Stimulated activated CD8-positive, alpha-beta memory T cell treated with anti-CD3 and anti-CD28 coated beads, Interleukin-2, amount 100 ng/mL, for 1 hour (primary cell): ENCODE measurements at regions not wholly inside any gene's neighbourhood (a gene's known extent, or its start where the extent isn't known, plus 50 kb on each side); places are given as distances from the start of the nearest gene placed in this dataset.
"Not testable (repeated sequence)": the region's sequence is repeated elsewhere in the genome, so short reads cannot be mapped to it uniquely, and the experiment has no call there.

Experiments used
- DNase-seq, 2 donors: peaks; one replicate each; pipeline ENCODE4 v3.0.0-alpha.2; 2020; ENCODE audit warnings: low read depth in 2 of 2

- no peak for DNase-seq
Measured at GRCh38 chr11:38446336-38446735, 1848.3 kb upstream of the RAG2 start.

- no peak for DNase-seq
Measured at GRCh38 chr11:38438091-38438490, 1840.1 kb upstream of the RAG2 start.

GRCh38 chr11:38425578-38425977 is 1827.5 kb upstream of the RAG2 start:
- no peak for DNase-seq

DNA sequence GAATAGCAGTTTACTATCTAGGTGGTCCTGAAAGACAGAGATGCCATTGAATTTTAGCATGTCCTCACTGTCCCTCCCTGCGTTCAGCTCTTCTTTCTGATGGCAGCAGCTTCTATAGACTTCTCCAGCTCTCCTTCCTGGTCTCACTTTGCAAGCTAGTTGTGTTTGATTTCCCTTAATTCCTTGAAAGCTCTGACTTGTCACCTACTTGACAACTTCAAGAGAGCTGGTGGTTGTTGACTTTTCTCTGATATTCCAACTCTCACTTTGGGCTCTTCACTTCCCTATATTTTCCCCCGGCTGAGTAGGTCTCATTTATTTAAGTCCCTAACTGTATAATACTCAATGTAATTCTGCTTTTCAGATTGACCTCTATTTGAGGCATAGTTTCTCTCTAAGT is 1825.0 kb upstream of the RAG2 start:
- no peak for DNase-seq

DNA sequence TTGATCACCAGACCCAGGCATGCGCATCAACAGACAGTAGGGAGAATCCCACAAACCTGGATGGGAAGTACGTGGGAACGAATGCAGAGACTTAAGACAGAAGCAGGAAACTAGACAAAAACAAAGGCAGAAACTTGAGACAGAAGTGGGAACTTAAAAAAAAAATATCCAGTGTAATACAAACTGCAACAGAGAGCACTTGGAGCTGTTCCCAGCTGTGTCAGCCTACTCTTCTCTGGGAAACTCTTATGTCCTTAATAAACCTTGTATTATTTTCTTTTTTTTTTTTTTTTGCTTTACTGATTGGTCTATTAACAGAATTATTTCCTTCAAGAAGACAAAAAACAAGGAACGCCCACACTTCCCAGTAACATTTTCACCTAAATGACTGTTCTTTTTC is 1818.1 kb upstream of the RAG2 start:
- DNase-seq = no peak

GRCh38 chr11:38411149-38411548 is 1813.1 kb upstream of the RAG2 start:
- no peak for DNase-seq

- no peak for DNase-seq
Measured at GRCh38 chr11:38402063-38402462, 1804.0 kb upstream of the RAG2 start.

- no peak for DNase-seq
Measured at GRCh38 chr11:38392176-38392575, 1794.1 kb upstream of the RAG2 start.

DNA sequence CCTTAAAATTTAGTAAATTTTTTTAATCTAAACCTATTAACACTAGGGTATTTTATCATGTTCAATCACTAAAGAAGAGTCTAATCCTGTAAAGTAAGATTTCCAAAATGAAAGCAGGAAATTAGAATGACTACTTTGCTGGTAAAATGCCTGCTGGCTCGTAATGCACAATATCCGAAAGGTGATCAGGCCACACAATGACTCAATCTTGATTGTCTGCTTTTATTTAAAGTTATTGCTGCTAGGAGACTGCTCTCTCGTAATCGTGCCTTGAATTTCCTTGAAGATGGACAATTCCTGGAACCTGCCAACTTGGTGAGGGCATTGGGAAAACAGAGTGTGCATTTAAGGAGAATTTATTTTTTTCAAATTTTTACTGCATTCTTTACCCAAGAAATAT is 1786.5 kb upstream of the RAG2 start:
- no peak for DNase-seq

- DNase-seq = no peak
Measured at GRCh38 chr11:38365274-38365673, 1767.2 kb upstream of the RAG2 start.

DNA sequence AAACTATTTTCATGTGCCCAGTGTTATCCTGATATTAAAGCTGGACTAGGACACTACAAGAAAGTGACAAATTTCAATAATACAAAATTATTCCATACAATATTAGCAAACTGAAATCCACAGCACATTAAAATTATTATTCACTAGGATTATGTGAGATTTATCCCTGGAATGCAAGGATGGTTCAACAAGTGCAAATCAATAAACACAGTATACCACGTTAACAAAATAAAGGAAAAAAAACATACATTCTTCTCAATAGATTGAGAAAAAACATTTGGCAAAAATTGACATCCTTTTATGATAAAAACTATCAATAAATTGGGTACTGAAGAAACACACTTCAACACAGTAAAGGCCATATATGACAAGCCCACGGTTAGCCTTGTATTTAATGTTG is 1758.2 kb upstream of the RAG2 start:
- no peak for DNase-seq

DNA sequence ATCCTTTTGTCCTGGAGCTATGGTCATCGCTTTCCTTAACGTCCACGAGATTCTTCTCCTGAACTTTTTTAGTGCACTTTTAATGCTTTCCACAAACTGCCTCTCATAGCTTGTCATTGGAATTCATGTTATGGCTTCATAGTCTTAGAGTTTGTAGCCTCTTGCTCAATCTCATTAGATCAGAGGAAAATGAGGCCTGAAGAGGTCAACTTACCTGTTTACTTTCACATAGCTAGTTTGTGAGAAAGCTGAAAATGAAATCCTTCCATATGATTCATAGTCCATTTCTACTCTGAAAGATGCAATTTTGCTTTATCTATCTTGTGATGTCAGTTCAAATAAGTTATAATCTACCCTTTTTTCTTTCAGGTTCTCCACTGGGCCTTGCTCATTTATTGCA is 1747.2 kb upstream of the RAG2 start:
- DNase-seq = no peak

DNA sequence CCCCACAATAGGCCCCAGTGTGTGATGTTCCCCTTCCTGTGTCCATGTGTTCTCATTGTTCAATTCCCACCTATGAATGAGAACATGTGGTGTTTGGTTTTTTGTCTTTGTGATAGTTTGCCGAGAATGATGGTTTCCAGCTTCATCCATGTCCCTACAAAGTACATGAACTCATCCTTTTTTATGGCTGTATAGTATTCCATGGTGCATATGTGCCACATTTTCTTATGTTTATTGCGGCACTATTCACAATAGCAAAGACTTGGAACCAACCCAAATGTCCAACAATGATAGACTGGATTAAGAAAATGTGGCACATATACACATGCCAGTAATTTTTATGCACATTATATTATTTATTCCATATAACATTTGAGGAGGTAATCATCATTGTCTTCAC is 1743.6 kb upstream of the RAG2 start:
- not testable (repeated sequence) for DNase-seq

- DNase-seq = no peak
Measured at GRCh38 chr11:38339835-38340440, 1741.9 kb upstream of the RAG2 start.

DNA sequence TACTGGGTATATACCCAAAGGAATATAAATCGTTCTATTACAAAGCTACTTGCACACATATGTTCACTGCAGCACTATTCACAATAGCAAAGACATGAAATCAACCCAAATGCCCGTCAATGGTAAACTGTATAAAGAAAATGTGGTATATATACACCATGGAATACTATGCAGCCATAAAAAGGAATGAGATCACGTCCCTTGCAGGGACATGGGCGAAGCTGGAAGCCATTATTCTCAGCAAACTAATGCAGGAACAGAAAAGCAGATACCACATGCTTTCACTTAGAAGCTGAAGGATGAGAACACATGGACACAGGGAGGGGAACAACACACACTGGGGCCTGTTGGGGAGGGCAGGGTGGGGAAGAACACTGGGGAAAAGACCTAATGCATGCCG is 1740.0 kb upstream of the RAG2 start:
- DNase-seq = not testable (repeated sequence)

GRCh38 chr11:38332046-38332445 is 1734.0 kb upstream of the RAG2 start:
- DNase-seq = no peak

DNA sequence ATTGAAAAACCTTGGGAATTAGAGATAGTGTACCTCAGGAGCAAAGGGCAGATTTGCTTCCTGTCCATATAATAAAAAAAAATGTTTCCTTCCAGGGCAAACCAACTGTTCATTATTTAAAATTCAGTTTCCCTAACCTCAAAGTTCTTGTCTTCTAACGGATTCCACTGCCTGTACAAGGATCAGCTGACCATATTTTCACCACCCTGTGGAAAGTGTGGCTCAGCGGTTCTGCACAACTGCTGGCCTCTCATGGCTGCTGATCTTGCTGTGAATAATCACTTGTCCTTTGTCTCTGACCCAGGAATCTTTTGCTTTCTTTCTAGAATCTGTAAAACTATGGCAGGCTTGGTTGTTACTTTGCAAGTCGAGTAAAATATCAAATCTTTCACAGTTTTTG is 1732.5 kb upstream of the RAG2 start:
- DNase-seq = no peak

- DNase-seq = no peak
Measured at GRCh38 chr11:38323961-38324761, 1726.1 kb upstream of the RAG2 start.

- DNase-seq = no peak
Measured at GRCh38 chr11:38315151-38315550, 1717.1 kb upstream of the RAG2 start.

DNA sequence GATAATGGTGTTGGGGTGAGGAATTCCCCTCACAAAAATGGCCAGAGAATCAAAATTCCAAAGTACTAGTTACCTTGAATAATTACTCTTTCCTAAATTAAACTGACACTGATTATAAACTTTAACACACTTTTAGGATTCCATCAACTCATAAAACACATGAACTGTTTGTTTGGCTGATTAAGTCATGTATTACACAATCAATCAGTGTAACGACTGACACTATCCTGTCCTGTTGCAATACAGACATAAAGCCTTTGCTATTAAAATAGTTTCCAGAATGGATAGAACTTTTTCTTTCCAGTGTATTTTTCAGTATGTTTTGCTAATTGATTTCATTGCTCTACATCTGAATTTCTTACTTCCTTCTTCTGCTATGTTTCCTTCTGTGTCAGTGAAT is 1709.4 kb upstream of the RAG2 start:
- no peak for DNase-seq

- no peak for DNase-seq
Measured at GRCh38 chr11:38305682-38306081, 1707.6 kb upstream of the RAG2 start.

- no peak for DNase-seq
Measured at GRCh38 chr11:38304926-38305325, 1706.9 kb upstream of the RAG2 start.

DNA sequence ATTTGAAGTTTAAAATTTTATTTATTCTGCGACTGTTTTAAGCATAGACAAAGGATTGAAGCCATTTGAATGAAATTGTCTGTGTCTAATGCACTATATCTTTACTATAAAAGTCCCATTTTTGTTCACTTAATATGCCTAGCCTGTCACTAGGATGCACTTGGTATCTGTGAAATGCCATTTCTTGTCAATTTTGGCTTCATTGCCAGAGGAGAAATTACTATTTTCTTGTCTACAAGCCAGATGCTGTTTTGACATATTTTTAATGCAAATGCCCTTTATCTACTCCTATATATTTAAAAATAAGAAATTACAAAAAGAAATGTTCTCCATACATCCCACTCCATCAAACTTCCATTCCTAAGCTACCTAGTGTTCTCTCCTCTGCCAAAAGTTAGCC is 1704.5 kb upstream of the RAG2 start:
- DNase-seq = no peak

- DNase-seq = no peak
Measured at GRCh38 chr11:38300570-38300969, 1702.5 kb upstream of the RAG2 start.
